GM19240 (cell line): ENCODE measurements at regions not wholly inside any gene's neighbourhood (a gene's known extent, or its start where the extent isn't known, plus 50 kb on each side); places are given as distances from the start of the nearest gene placed in this dataset.

Source experiments
- DNase-seq: peaks from one replicate; pipeline ENCODE4 v3.0.0; 2011; ENCODE audit warnings: low spot score; ENCODE audit not compliant: insufficient read length

- no peak for DNase-seq
Observed at GRCh38 chr11:79940165-79940564, 499.3 kb upstream of the TENM4 start.

GRCh38 chr11:79939111-79939510 is 498.3 kb upstream of the TENM4 start:
- no peak for DNase-seq

- DNase-seq = no peak
Observed at GRCh38 chr11:79937676-79938334, 497.0 kb upstream of the TENM4 start.

- DNase-seq = no peak
Observed at GRCh38 chr11:79932612-79933011, 491.8 kb upstream of the TENM4 start.

- no peak for DNase-seq
Observed at GRCh38 chr11:79931692-79932091, 490.9 kb upstream of the TENM4 start.

- no peak for DNase-seq
Observed at GRCh38 chr11:79926707-79927106, 485.9 kb upstream of the TENM4 start.

- no peak for DNase-seq
Observed at GRCh38 chr11:79925570-79925969, 484.7 kb upstream of the TENM4 start.

GRCh38 chr11:79922641-79923040 is 481.8 kb upstream of the TENM4 start:
- DNase-seq = no peak

- DNase-seq = no peak
Observed at GRCh38 chr11:79920480-79920879, 479.6 kb upstream of the TENM4 start.

- DNase-seq = no peak
Observed at GRCh38 chr11:79919350-79919749, 478.5 kb upstream of the TENM4 start.

- DNase-seq = no peak
Observed at GRCh38 chr11:79918846-79919245, 478.0 kb upstream of the TENM4 start.

GRCh38 chr11:79906164-79906563 is 465.3 kb upstream of the TENM4 start:
- DNase-seq = no peak

GRCh38 chr11:79902493-79902892 is 461.7 kb upstream of the TENM4 start:
- DNase-seq = no peak

GRCh38 chr11:79897896-79898295 is 457.1 kb upstream of the TENM4 start:
- DNase-seq = no peak

GRCh38 chr11:79896258-79896657 is 455.4 kb upstream of the TENM4 start:
- DNase-seq = no peak

GRCh38 chr11:79894111-79894510 is 453.3 kb upstream of the TENM4 start:
- no peak for DNase-seq

GRCh38 chr11:79890272-79890671 is 449.4 kb upstream of the TENM4 start:
- no peak for DNase-seq

GRCh38 chr11:79864882-79865281 is 424.1 kb upstream of the TENM4 start:
- DNase-seq = no peak

GRCh38 chr11:79860336-79860735 is 419.5 kb upstream of the TENM4 start:
- no peak for DNase-seq

GRCh38 chr11:79857377-79858214 is 416.8 kb upstream of the TENM4 start:
- DNase-seq = no peak

- DNase-seq = no peak
Observed at GRCh38 chr11:79852176-79852575, 411.3 kb upstream of the TENM4 start.

- DNase-seq = no peak
Observed at GRCh38 chr11:79845002-79845709, 404.3 kb upstream of the TENM4 start.
